ENCODE measurements at regions not wholly inside any gene's neighbourhood (a gene's known extent, or its start where the extent isn't known, plus 50 kb on each side); places are given as distances from the start of the nearest gene placed in this dataset.

DNA sequence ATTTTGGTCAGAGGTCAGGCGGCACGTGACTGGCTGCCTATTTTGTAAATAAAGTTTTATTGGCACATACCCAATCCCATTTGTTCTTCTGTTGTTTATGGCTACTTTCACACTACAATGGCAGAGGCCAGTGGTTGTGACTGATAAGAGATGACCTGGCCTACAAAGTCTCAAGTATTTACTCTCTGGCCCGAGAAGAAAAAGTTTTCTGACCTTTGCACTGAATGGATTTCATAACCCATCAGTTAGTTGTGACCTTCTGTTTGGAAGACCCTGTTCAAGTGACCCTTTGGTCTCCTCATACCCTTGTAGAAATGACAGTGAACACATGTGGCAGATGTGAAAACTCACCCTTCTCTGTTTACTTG lies 121.4 kb upstream of the MGAT5 start:
- no peak for DNase-seq (ENCODE audit: low spot score)
- Histone ChIP-seq H3F3A (replicated peaks; ENCODE audit: low read depth) (no peaks in the 10 kb centered on the region), H3K27me3 (ENCODE audit: insufficient read depth) (no peaks in the 10 kb centered on the region), H3K9me2 (ENCODE audit: insufficient read depth) (no peaks in the 10 kb centered on the region), H3K27ac (ENCODE audit: low read depth) (no peak overlapping the region), H3K4me1 (ENCODE audit: insufficient read depth) (peaks cover 34% of the 10 kb centered on the region), H3K4me2 (0 out of 2 replicates have a peak overlapping the region, but pooled peaks have one; percentile 72), H3K36me3 (ENCODE audit: insufficient read depth) (no peaks in the 10 kb centered on the region), H3K79me2 (replicated peaks; ENCODE audit: insufficient read depth) (peaks cover 77% of the 10 kb centered on the region), H4K20me1 (replicated peaks; ENCODE audit: insufficient read depth) (0 out of 2 replicates have a peak, but pooled peaks cover 3% of the 10 kb centered on the region), H2AFZ (no peak overlapping the region), H3K4me3 (no peak overlapping the region)
- H3K36me3 Mint-ChIP-seq (ENCODE audit: low read depth), result peaks cover 35% of the 10 kb centered on the region
- peaks cover 25% of the 10 kb centered on the region for H3K9me3 Mint-ChIP-seq
- no peak for ATAC-seq
- no peak for TF ChIP-seq POLR2AphosphoS5 (IDR thresholded peaks at IDR 0.05; ENCODE audit: low read depth)
- TF ChIP-seq EZH2 (IDR thresholded peaks at IDR 0.05; ENCODE audit: low read depth, unreplicated experiment), result no peak
- TF ChIP-seq, protein P1, sequence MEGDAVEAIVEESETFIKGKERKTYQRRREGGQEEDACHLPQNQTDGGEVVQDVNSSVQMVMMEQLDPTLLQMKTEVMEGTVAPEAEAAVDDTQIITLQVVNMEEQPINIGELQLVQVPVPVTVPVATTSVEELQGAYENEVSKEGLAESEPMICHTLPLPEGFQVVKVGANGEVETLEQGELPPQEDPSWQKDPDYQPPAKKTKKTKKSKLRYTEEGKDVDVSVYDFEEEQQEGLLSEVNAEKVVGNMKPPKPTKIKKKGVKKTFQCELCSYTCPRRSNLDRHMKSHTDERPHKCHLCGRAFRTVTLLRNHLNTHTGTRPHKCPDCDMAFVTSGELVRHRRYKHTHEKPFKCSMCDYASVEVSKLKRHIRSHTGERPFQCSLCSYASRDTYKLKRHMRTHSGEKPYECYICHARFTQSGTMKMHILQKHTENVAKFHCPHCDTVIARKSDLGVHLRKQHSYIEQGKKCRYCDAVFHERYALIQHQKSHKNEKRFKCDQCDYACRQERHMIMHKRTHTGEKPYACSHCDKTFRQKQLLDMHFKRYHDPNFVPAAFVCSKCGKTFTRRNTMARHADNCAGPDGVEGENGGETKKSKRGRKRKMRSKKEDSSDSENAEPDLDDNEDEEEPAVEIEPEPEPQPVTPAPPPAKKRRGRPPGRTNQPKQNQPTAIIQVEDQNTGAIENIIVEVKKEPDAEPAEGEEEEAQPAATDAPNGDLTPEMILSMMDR (conservative IDR thresholded peaks at IDR 0.05; ENCODE audit: low read depth in 2 of 2), result no peak
- TF ChIP-seq, protein P2, sequence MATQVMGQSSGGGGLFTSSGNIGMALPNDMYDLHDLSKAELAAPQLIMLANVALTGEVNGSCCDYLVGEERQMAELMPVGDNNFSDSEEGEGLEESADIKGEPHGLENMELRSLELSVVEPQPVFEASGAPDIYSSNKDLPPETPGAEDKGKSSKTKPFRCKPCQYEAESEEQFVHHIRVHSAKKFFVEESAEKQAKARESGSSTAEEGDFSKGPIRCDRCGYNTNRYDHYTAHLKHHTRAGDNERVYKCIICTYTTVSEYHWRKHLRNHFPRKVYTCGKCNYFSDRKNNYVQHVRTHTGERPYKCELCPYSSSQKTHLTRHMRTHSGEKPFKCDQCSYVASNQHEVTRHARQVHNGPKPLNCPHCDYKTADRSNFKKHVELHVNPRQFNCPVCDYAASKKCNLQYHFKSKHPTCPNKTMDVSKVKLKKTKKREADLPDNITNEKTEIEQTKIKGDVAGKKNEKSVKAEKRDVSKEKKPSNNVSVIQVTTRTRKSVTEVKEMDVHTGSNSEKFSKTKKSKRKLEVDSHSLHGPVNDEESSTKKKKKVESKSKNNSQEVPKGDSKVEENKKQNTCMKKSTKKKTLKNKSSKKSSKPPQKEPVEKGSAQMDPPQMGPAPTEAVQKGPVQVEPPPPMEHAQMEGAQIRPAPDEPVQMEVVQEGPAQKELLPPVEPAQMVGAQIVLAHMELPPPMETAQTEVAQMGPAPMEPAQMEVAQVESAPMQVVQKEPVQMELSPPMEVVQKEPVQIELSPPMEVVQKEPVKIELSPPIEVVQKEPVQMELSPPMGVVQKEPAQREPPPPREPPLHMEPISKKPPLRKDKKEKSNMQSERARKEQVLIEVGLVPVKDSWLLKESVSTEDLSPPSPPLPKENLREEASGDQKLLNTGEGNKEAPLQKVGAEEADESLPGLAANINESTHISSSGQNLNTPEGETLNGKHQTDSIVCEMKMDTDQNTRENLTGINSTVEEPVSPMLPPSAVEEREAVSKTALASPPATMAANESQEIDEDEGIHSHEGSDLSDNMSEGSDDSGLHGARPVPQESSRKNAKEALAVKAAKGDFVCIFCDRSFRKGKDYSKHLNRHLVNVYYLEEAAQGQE (IDR thresholded peaks at IDR 0.05; ENCODE audit: unreplicated experiment), result no peak
- TF ChIP-seq ZNF114 (CRISPR knock-in tag; IDR thresholded peaks at IDR 0.05), result no peak
- no peak for TF ChIP-seq CREB1 (CRISPR knock-in tag; IDR thresholded peaks at IDR 0.05; ENCODE audit: low read depth)
- TF ChIP-seq, protein P3, sequence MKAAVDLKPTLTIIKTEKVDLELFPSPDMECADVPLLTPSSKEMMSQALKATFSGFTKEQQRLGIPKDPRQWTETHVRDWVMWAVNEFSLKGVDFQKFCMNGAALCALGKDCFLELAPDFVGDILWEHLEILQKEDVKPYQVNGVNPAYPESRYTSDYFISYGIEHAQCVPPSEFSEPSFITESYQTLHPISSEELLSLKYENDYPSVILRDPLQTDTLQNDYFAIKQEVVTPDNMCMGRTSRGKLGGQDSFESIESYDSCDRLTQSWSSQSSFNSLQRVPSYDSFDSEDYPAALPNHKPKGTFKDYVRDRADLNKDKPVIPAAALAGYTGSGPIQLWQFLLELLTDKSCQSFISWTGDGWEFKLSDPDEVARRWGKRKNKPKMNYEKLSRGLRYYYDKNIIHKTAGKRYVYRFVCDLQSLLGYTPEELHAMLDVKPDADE (IDR thresholded peaks at IDR 0.05), result no peak
- TF ChIP-seq NANOG (IDR thresholded peaks at IDR 0.05; ENCODE audit: borderline replicate concordance), result no peak
- TF ChIP-seq EZH2phosphoT487 (IDR thresholded peaks at IDR 0.05; ENCODE audit: unreplicated experiment), result no peak
- no peak for TF ChIP-seq ZNF331 (CRISPR knock-in tag; IDR thresholded peaks at IDR 0.05; ENCODE audit: low read depth)
- no peak for TF ChIP-seq STAT1 (IDR thresholded peaks at IDR 0.05; ENCODE audit: unreplicated experiment)
- TF ChIP-seq, protein P4, sequence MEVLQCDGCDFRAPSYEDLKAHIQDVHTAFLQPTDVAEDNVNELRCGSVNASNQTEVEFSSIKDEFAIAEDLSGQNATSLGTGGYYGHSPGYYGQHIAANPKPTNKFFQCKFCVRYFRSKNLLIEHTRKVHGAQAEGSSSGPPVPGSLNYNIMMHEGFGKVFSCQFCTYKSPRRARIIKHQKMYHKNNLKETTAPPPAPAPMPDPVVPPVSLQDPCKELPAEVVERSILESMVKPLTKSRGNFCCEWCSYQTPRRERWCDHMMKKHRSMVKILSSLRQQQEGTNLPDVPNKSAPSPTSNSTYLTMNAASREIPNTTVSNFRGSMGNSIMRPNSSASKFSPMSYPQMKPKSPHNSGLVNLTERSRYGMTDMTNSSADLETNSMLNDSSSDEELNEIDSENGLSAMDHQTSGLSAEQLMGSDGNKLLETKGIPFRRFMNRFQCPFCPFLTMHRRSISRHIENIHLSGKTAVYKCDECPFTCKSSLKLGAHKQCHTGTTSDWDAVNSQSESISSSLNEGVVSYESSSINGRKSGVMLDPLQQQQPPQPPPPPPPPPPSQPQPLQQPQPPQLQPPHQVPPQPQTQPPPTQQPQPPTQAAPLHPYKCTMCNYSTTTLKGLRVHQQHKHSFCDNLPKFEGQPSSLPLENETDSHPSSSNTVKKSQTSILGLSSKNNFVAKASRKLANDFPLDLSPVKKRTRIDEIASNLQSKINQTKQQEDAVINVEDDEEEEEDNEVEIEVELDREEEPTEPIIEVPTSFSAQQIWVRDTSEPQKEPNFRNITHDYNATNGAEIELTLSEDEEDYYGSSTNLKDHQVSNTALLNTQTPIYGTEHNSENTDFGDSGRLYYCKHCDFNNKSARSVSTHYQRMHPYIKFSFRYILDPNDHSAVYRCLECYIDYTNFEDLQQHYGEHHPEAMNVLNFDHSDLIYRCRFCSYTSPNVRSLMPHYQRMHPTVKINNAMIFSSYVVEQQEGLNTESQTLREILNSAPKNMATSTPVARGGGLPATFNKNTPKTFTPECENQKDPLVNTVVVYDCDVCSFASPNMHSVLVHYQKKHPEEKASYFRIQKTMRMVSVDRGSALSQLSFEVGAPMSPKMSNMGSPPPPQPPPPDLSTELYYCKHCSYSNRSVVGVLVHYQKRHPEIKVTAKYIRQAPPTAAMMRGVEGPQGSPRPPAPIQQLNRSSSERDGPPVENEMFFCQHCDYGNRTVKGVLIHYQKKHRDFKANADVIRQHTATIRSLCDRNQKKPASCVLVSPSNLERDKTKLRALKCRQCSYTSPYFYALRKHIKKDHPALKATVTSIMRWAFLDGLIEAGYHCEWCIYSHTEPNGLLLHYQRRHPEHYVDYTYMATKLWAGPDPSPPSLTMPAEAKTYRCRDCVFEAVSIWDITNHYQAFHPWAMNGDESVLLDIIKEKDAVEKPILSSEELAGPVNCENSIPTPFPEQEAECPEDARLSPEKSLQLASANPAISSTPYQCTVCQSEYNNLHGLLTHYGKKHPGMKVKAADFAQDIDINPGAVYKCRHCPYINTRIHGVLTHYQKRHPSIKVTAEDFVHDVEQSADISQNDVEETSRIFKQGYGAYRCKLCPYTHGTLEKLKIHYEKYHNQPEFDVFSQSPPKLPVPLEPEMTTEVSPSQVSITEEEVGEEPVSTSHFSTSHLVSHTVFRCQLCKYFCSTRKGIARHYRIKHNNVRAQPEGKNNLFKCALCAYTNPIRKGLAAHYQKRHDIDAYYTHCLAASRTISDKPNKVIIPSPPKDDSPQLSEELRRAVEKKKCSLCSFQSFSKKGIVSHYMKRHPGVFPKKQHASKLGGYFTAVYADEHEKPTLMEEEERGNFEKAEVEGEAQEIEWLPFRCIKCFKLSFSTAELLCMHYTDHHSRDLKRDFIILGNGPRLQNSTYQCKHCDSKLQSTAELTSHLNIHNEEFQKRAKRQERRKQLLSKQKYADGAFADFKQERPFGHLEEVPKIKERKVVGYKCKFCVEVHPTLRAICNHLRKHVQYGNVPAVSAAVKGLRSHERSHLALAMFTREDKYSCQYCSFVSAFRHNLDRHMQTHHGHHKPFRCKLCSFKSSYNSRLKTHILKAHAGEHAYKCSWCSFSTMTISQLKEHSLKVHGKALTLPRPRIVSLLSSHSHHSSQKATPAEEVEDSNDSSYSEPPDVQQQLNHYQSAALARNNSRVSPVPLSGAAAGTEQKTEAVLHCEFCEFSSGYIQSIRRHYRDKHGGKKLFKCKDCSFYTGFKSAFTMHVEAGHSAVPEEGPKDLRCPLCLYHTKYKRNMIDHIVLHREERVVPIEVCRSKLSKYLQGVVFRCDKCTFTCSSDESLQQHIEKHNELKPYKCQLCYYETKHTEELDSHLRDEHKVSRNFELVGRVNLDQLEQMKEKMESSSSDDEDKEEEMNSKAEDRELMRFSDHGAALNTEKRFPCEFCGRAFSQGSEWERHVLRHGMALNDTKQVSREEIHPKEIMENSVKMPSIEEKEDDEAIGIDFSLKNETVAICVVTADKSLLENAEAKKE (CRISPR knock-in tag; IDR thresholded peaks at IDR 0.05), result no peak
- no peak for TF ChIP-seq JUNB (IDR thresholded peaks at IDR 0.05; ENCODE audit: unreplicated experiment)
- no peak overlapping the region for H3K4me3 Mint-ChIP-seq
- no peak overlapping the region for H3K27ac Mint-ChIP-seq
- peaks cover 44% of the 10 kb centered on the region for H3K4me1 Mint-ChIP-seq
- peaks cover 8% of the 10 kb centered on the region for H3K27me3 Mint-ChIP-seq (ENCODE audit: insufficient read depth, low read depth, poor library complexity)

All from GM23338 (cell line).